ENCODE measurements at regions not wholly inside any gene's neighbourhood (a gene's known extent, or its start where the extent isn't known, plus 50 kb on each side); places are given as distances from the start of the nearest gene placed in this dataset.
"Not testable (repeated sequence)": the region's sequence is repeated elsewhere in the genome, so short reads cannot be mapped to it uniquely, and the experiment has no call there.

- no peak for DNase-seq (ENCODE audit: low read depth in 2 of 2)
Observed at GRCh38 chr18:54433368-54433767, 75.7 kb downstream of the C18orf54 start.

DNA sequence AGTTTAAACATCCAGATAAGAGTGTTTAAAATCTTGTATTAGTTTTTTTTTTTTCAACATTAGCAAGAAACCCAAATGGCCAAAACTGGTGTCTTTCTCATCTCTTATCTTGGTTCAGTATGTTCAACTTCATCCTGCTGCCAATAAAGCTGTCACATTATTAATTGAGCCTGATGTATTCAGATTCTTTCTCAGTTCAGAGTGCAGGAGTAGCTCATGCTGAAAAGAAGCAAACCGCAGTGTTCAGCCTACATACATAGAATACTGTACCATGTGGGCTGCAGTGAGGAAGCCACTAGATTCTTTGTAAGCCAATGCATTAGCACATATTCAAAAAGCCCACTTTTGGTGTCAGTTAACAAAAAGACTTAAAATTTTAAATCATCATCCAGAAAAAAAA, 76.2 kb downstream of the C18orf54 start:
- DNase-seq (ENCODE audit: low read depth in 2 of 2): no peak

GRCh38 chr18:54434453-54434852, 76.7 kb downstream of the C18orf54 start:
- no peak for DNase-seq (ENCODE audit: low read depth in 2 of 2)

DNA sequence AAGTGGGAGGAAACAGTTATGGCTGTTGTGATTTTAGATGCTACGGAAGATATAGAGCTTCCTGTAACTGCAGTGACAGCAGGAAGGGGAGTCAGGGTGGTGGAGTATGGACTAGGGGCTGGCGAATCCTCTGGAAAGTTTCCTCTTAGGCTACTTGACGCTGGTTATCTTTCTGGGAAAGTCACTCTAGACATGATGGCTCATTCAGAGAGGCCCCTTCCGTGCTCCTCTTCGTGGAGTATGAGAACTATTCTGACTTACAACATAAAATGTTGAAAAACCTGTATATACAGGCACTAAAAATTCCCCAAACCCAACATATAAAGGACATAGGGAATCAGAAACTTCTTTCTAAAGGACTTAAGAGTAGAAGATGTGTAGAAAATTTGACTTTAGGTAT, 78.8 kb downstream of the C18orf54 start:
- DNase-seq (ENCODE audit: low read depth in 2 of 2): no peak

DNA sequence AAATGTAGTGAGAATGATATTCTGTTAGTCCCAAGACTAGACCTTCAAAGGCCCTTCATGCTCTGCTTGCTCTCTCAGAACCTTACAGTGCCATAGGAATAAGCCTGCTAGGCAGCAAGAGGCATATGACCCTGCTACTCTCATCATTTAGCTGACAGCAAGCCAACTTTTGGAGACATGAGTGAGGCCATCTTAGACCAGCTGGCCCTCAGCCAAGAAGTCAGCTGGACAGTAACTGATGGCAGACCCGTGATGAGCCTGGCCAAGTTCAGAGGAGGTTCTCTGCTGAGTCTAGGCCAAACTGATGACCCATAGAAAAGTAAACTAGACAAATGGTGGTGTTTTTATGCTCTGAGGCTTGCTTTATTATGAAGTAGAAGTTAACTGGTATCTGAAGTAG, 82.6 kb downstream of the C18orf54 start:
- DNase-seq (ENCODE audit: low read depth in 2 of 2): no peak

DNA sequence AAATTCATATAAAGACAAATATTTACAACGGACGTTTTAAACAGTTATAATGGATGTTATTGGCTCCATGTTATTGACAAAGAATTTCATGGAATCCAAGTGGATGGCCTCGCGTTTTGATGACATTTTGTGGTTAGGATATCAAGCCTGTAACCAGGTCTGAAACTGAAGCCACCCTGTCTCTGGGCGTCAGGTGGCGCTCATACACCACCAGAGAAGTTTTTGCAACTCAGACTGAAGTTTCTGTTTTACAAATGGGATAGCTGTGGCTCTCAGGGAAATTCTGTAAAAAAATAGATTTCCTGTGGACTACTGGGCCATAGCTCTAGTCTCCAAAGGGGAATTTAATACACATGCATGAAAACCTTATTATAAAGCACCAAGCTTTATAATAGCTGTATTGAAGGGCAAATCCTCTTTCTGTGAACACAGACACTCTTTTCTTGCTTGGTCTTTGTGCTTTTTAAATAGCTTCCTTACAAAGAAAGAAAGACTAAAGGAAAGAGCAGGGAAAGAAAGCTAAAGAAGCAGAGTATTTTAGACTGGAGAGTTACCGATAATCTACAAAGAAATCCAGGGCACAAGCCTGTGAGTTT, 86.7 kb downstream of the C18orf54 start:
- peak; percentile 25 to 29 for DNase-seq (ENCODE audit: low read depth in 2 of 2)

DNA sequence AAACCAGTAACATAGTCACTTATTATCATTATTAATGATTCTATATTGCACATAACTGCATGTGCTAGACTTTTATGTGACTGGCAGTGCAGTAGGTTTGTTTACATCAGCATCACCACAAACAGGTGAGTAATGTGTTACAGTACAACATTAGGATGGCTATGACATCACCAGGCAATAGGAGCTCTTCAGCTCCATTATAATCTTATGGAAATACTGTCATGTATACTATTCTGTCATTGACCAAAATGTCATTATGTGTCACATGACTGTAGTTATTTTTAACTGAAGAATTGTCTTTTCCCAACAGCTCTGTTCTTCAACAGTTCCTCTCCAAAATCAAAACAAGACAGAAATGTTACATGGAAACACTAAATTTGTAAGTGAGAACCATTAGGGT, 96.3 kb downstream of the C18orf54 start:
- DNase-seq (ENCODE audit: low read depth in 2 of 2): no peak

DNA sequence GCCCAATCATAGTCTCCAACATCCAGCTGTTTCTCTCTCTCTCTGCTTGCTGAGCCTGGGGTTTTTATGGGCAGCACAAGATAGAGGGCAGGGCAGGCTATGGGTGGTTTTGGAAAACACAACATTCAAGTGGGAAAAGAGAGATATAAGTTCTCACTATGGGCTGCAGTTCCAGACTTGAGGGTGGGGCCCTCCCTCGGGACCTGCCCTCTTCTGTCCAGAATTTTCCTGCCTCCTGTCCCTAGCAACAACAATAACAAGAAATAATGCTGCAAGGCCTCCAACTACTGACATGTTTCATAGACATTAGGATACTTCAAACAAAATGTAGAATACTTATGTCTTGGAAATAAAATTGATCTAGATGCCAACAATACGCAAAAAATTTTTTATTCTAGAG, 107.8 kb downstream of the C18orf54 start:
- no peak for DNase-seq (ENCODE audit: low read depth in 2 of 2)

DNA sequence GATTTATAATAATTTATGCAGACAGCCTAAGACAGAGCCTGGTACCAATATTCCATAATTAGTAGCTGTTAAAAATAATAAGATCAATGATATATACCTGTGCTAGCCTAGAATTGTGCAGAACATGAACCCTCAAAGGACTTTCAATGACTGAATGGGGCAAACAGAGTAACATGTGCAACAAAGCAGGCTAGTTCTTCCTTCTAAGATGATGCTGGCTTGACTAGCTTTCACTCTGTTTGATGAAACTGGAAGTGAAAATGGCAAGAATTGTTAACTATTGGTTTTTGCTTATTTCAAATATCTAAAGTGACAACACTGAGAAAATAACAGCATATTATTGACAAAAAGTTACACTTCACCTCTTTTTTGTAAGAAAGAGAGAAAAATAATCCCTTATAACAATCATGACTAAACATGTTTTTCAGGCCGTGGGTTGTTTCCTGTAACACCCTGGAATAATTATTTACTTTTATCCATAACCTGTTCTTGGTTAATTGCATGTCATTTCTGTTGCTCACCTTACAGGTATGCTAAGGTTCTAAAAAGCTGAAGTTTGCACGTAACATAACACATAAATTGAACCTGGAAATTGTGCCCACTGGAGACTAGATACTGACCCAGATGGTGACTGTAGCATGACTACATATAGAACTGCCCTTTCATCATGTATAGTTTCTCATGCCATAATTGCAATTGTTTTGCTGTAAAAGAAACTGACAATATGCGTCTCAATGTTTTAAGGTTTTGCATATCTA, 108.7 kb downstream of the C18orf54 start:
- DNase-seq (ENCODE audit: low read depth in 2 of 2): no peak

- DNase-seq (ENCODE audit: low read depth in 2 of 2): no peak
Observed at GRCh38 chr18:54479365-54479764, 111.7 kb upstream of the DYNAP start.

GRCh38 chr18:54480616-54481015, 110.4 kb upstream of the DYNAP start:
- no peak for DNase-seq (ENCODE audit: low read depth in 2 of 2)

DNA sequence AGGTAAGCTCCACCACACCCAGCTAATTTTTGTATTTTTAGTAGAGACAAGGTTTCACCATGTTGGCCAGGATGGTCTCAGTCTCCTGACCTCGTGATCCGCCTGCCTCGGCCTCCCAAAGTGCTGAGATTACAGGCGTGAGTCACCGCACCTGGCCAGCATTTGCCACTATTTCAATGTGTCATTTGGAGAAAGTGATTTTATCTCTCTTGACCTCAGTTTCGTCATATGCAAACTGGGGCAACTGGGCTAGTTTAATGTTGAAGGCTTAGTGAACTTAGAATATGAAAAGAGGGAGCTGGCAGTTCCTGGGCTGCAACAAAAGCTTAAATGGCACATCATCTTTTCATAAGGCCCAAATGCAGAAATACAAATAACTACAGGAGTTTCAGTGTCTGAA, 88.6 kb upstream of the DYNAP start:
- DNase-seq (ENCODE audit: low read depth in 2 of 2): not testable (repeated sequence)

DNA sequence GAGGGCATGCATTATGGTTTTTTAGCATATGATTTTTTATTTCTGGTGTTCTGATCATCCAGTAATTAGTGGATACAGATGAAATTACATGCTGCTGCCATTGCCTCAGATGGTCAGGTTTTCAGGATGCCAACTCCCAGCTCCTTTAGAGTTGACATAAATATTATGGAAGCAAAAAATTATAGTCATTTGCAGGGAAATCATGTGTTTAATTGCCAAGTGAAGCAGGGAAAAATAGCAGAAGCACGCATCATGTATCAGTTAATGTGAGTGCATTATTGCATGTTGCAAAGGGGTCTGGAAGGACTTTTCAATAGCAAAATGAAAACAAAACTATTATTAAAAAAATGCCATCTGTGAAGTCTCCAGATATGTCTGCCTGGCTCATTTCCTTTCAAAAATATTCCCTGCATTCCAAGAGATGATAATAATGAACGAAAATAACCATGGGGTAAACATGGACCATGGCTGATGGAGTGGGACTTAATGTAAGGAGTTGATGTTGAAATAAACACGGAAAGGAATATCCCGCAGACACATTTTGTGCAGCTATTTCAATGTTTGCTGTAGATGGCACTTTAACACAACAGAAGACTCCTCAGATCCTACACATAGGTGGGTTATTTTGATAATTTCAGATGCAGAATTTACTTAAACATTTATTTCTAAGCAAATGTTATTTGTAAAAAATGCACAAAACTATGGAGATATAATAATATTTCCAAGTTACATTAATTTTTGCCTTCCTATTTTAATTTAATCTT, 87.7 kb upstream of the DYNAP start:
- no peak for DNase-seq (ENCODE audit: low read depth in 2 of 2)

DNA sequence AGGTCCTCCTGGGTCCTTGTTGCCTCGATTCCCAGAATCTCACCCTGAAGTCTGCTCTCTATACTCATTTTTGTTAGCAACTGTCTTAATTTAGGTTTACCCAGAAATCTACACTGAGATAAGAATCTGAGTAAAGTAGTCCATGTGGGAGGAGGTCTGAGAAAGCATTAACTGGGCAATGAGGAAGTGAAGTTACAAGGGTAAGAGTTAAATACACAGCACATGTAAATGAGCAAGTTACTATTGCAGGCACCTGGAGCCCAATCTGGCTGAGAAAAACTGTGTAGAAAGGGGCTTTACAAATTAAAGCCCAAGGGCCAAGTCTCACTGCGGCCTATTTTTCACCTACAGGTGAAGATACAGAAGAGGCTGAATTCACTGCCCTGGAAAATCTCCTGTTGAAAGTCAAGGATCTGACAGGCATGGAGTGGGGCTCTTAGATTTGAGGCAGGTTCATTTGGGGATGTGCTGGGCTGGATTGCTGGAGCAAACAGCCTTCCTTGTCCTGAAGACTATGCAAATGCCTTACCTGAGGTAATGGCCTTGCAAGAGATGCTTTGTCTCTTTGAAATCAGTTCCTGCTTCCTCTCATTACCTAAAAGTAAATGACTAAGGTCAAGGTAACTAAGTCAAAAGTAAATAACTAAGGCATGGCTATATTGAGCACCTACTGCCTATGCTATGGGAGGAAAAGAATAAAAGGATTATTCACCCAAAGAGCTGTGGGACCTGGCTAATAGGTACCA, 84.4 kb upstream of the DYNAP start:
- no peak for DNase-seq (ENCODE audit: low read depth in 2 of 2)

- no peak for DNase-seq (ENCODE audit: low read depth in 2 of 2)
Observed at GRCh38 chr18:54509793-54510192, 81.3 kb upstream of the DYNAP start.

DNA sequence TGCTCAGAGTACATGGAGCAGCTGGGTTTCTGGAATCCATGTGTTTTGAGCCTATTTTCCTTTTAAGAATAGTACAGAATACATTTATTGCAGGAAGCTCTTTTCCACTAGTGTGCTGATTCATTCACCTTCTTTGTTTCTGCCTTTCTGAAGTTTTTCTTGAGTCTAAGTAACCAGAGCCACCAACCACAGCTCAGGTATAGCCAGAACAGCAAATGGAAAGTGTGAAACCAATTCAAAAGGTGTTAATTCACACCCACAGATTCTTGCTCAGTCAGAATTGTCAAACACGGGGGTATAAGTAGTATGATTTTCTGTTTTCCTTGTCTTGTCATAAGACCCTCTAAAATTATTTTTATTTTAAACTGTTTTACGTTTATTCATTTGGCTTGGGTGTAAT, 75.9 kb upstream of the DYNAP start:
- no peak for DNase-seq (ENCODE audit: low read depth in 2 of 2)

DNA sequence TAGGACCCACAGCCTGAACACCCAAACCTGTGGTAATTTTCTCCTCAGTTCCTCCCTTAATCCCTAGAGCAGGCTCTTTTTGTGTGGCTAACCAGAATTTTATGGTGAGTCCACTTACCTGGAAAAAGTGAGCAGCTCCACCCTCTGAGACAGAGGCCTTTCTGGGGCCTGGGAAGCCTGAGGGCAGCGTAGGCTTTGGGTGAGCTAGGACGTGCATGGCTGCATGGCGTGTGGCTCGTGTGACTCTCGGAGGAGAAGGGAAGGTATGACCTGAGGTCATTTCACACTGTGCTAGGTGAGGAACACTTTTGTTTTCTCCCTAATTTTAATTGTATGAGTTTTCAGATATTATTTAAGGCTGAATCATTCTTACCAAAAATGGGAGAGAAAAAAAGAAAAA, 73.5 kb upstream of the DYNAP start:
- no peak for DNase-seq (ENCODE audit: low read depth in 2 of 2)

GRCh38 chr18:54521846-54522245, 69.2 kb upstream of the DYNAP start:
- no peak for DNase-seq (ENCODE audit: low read depth in 2 of 2)

- DNase-seq (ENCODE audit: low read depth in 2 of 2): no peak
Observed at GRCh38 chr18:54528942-54529376, 62.1 kb upstream of the DYNAP start.

DNA sequence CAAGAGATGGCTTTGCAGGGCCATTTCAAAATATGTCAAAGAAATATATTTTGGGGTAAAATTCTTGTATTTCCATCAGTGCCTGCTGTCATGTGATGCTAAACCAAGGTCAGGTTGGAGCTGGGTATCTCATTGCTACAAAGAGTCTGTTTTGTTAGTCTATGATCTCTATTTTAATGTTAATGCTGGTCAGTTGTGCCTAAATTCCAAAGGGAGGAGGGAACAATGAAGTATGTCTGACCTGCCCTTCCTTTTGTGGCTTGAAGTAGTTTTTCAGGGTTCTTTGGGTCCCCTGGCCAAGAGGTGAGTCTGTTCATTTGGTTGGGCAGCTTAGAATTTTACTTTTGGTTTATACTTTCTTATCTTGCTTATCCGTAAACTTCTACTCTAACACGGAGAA, 61.6 kb upstream of the DYNAP start:
- DNase-seq (ENCODE audit: low read depth in 2 of 2): no peak

DNA sequence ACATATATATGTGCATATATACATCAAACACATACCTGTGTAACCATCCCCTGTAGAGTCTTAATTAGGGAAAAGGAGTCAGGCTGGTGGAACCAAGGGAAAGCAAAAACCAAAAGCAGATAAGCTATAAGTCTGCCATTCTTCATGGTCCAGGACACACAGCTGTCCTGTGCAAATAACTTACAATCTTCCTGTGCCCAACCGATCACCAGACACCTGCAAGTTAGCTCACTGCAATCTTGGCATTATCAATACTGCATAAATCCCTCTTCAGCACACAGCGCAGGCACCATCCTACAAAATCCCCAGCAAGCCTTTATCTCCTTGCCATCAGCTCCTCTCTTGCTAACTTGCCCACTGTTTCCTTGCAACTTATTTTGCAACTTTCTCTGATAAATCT, 60.8 kb upstream of the DYNAP start:
- no peak for DNase-seq (ENCODE audit: low read depth in 2 of 2)

DNA sequence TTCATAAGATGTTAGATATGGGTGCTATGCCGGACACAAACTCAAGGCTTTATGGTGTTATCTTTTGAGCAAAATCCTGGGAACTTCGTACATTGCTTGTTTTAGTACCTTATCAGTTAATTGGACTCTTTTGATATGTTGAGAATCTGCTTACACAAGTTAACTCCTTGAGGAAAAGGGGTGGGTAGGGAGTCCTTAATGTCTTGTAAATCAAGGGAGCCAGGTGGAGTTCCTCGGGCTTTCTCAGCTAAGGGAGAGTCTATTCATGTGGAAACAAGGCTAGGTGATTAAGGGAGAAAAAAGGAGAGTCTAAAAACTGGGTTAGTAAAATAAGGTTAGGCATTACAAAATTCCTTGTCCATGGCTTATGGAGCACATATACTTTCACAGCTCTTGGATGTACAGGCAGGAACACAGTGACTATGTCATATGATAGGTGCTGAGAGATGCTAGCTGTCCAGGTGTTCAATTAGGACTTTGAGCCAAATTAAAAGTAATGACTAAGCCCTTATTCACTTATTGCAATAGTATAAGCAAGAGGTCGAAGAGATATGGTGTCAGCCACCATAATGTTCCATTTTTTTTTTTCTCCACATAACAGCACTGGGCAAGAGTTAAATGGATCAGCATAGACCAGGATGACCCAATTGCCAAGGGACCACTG, 59.5 kb upstream of the DYNAP start:
- DNase-seq (ENCODE audit: low read depth in 2 of 2): no peak
